NCI-H524 treated with DMSO at 0.1 percent for 48 hours (cell line): ENCODE measurements at regions not wholly inside any gene's neighbourhood (a gene's known extent, or its start where the extent isn't known, plus 50 kb on each side); places are given as distances from the start of the nearest gene placed in this dataset.

ENCODE experiments used
- DNase-seq: peaks from one replicate; lab custom pipeline; 2025; lab: John Stamatoyannopoulos, UW

DNA sequence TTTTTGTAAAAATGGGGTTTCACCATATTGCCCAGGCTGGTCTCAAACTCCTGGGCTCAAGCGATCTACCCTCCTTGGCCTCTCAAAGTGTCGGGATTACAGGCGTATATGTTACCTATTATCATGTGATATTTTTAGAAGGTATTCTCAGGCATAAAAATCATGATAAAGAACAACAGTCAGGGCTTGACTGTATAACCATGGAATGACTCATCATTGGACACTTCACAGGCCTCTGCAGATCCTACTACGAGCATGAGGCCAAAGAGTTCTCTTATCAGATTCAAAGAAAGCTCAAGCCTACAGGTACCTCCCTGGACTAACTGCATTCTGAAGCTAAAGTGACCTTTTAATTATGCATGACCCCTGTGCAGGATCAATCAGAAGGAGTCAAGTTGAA, 91.7 kb upstream of the PRICKLE2 start:
- DNase-seq = no peak

GRCh38 chr3:64311424-64312061, 86.3 kb upstream of the PRICKLE2 start:
- DNase-seq = no peak

DNA sequence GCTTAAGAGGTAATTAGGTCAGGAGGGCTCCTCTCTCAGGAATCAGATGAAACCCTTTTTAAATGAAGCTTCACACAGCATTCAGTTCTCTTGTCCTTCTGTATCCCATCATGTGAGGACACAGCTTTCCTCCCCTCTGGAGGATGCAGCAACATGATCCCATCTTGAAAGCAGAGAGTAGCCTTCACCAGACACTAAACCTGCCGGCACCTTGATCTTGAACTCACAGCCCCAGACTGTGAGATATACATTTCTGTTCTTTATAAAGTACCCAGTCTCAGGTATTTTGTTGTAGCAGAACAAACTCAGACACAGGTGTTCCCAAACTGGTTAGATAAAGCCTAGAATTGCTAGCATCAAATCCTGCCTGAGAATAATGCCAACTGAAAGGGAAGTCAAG, 83.7 kb upstream of the PRICKLE2 start:
- DNase-seq = no peak

DNA sequence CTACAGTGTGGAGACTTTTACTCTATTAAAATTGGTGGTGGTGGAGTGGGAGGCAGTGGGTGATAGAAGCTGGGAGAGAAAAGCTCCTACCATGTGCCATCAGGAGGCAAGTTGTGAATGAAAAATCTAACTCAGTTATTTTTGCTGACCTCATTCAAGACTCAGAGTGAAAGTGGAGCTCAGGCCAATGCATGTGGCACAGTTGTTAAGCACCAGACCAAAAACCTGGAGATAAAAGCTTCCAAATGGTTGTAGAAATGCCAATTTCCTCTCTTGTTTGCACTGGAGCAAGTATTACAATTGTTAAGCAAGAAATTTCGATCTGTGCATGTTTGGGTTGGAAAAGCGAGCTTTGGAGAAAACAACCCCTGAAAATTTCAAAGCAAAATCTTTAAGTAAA, 81.5 kb upstream of the PRICKLE2 start:
- DNase-seq = no peak

GRCh38 chr3:64305731-64306130, 80.5 kb upstream of the PRICKLE2 start:
- no peak for DNase-seq

GRCh38 chr3:64304828-64305410, 79.7 kb upstream of the PRICKLE2 start:
- no peak for DNase-seq

- no peak for DNase-seq
Measured at GRCh38 chr3:64303881-64304280, 78.6 kb upstream of the PRICKLE2 start.

DNA sequence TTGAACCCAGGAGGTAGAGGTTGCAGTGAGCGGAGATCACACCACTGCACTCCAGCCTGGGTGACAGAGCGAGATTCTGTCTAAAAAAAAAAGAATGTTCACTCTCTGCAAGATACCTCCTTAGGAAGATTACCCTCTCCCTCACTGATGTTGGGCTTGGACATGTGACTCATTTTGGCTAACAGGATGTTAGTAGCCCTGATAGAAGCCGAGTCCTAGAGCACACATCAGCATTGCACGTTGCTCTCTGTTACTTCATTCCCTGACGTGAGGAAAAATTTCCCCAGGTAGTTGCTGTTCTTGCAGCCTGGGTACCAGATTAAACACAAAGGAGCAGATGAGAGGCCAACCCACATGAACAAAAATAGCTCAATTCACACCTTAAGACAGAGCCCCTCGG, 78.1 kb upstream of the PRICKLE2 start:
- no peak for DNase-seq

DNA sequence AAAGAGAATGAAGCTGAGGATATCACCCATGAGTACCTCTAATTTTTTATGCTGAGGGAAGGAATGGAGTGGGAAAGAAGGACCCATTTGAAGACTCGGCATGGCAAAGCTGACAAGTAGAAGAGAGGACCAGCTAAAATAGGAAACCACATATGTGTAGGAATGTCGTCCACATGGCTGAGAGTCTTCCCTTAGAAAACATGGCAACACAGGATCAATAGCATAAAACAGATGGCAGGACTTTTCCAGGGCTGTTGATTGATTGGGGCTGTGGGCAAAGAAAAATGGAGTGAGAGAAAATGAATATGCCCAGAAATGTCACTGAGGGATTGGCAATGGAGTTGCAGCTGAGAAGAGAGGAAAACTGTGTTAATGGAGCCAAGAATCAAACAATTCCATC, 76.2 kb upstream of the PRICKLE2 start:
- no peak for DNase-seq

GRCh38 chr3:64300790-64301423, 75.6 kb upstream of the PRICKLE2 start:
- no peak for DNase-seq

DNA sequence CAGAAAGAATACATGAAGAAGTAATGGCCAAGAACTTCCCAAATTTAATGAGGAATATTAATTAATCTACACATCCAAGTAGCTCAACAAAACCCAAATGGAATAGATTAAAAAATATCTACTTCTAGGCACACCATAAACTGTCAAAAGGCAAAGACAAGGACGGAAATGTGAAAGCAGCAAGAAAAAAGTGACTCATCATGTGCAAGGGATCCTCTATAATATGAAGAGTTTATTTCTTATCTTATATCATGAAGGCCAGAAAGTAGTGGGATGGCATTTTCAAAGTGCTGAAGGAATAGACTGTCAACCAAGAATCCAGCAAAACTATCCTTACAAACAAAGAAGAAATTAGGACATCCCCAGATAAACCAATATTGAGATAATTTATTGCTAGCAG, 73.9 kb upstream of the PRICKLE2 start:
- DNase-seq = no peak

DNA sequence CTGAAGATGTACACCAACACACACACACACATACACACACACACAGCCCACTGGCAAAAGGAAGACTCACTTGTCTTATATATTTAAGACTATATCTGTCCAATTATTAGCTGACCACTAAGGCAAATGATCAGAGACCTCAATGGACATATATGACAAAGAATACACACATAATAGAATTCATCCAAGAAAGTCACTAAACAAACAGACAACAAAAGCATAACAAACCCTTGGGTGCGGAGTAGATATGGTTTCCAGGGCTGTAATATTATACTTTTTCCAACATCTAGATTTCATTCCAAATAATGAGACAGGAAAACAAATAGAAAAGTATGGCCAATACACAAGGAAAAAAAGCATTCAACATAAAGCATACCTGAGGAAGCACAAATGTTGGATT, 72.3 kb upstream of the PRICKLE2 start:
- no peak for DNase-seq

- DNase-seq = no peak
Measured at GRCh38 chr3:64295594-64295993, 70.3 kb upstream of the PRICKLE2 start.

DNA sequence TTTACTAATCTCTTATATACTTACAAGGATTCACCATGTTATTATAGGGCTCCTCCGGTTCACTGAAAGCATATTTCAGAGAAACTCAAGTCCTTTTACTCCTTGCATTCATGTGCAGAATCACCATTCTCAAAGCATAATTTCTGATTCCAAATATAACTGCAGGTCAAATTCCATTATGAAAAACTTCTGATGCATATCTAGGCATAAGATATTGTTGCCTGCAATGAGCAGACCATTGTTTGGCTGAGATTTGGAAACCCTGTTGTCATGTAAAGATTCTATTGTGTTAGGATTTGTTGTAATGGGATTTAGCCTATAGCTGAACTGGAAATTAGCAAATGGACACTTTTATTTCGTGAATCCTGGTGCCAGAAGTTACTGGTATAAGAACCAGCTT, 69.5 kb upstream of the PRICKLE2 start:
- DNase-seq = no peak

- DNase-seq = no peak
Measured at GRCh38 chr3:64293121-64293520, 67.9 kb upstream of the PRICKLE2 start.

DNA sequence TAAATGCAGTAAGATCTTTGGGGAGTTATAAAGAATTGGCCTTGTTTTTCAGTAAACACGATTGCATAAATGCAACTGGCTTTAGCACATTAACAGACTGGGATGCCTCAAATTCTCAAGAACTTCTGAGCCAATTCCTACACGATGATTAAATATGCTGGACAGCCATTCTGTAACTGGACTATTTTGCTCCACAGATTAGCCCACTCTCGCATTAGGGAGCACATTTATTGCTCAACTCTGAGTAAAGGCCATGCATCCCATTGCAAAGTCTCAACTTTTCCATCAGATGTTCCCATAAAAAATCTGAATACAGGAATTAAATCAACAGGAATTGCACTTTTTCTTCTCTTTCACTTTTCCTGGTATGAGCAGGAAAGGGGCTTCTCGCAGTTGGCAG, 66.7 kb upstream of the PRICKLE2 start:
- no peak for DNase-seq

GRCh38 chr3:64291345-64291744, 66.1 kb upstream of the PRICKLE2 start:
- no peak for DNase-seq

- DNase-seq = no peak
Measured at GRCh38 chr3:64290864-64291263, 65.6 kb upstream of the PRICKLE2 start.

DNA sequence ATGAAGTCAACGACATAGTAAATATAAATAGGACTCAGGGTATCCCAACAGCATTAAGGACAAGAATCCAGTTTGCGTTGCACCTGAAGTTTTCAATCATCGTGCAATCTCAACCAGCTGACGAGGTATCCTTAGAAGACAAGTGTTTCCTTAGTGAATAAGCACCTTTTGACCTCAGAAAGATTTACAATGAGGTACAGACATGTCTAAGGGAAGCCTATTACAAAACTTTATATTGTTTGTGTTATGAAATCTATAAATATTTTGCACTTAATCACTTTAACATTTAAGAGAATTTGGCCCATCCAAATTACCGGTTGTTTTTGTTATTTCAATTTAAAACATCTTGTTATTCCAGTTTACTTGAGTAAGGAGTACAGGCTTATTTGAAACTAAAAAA, 64.9 kb upstream of the PRICKLE2 start:
- no peak for DNase-seq

GRCh38 chr3:64289622-64290021, 64.4 kb upstream of the PRICKLE2 start:
- DNase-seq = no peak

DNA sequence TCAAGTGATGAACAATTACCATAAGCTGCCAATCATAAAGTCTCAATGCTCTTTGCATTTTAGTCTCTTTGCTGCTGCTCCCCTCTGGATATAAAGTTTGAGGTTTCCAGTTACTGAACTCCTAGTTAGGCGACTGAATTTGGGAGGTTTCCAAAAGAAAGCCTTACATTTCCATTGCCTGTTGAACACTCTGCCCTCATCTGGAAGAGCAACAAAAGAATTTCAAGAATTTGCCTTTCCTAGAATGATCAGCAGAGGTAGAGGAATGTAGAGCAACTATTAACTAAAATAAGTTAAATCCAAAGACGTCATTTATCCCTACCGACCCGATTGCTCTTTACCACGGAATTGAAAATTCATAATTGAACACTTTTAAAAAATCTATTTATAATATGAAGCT, 53.4 kb upstream of the PRICKLE2 start:
- DNase-seq = no peak

- DNase-seq = no peak
Measured at GRCh38 chr3:64276131-64276530, 50.9 kb upstream of the PRICKLE2 start.
